Neuronal stem cell (in vitro differentiated cells): ENCODE measurements at regions not wholly inside any gene's neighbourhood (a gene's known extent, or its start where the extent isn't known, plus 50 kb on each side); places are given as distances from the start of the nearest gene placed in this dataset.
A peak's percentile ranks its signal among the peaks of the same experiment; 100 is the strongest.

Experiments
- DNase-seq: peaks from one replicate; pipeline ENCODE4 v3.0.0-alpha.2; 2013; ENCODE audit warnings: low spot score
- H2AFZ ChIP-seq: one replicate; pipeline ENCODE4 v1.6.1; 2013; ENCODE audit warnings: mild to moderate bottlenecking, low read length, inconsistent platforms
- H2AK5ac ChIP-seq: 2 replicates; pipeline ENCODE4 v1.6.1; 2013; ENCODE audit warnings: low read depth, mild to moderate bottlenecking, inconsistent platforms, low read length, moderate library complexity, mixed read lengths
- H2BK120ac ChIP-seq: 2 replicates; pipeline ENCODE4 v1.6.1; 2013; ENCODE audit warnings: low read depth, mild to moderate bottlenecking, inconsistent platforms, low read length, moderate library complexity, mixed read lengths
- H2BK12ac ChIP-seq: one replicate; pipeline ENCODE4 v1.6.1; 2013; ENCODE audit warnings: low read length, inconsistent platforms
- H2BK15ac ChIP-seq: 2 replicates; pipeline ENCODE4 v1.6.1; 2013; ENCODE audit warnings: mild to moderate bottlenecking, low read length, inconsistent platforms, mixed read lengths
- H2BK5ac ChIP-seq: one replicate; pipeline ENCODE4 v1.6.1; 2013; ENCODE audit warnings: inconsistent platforms, mild to moderate bottlenecking, low read length, moderate library complexity
- H3K14ac ChIP-seq: one replicate; pipeline ENCODE4 v1.6.1; 2013; ENCODE audit warnings: low read length, inconsistent platforms
- H3K18ac ChIP-seq: 2 replicates; pipeline ENCODE4 v1.6.1; 2013; ENCODE audit warnings: low read length, inconsistent platforms
- H3K23ac ChIP-seq: 2 replicates; pipeline ENCODE4 v1.6.1; 2013; ENCODE audit warnings: low read depth, mild to moderate bottlenecking, mixed read lengths, low read length, inconsistent platforms; ENCODE audit not compliant: poor library complexity
- H3K27ac ChIP-seq: replicated peaks from 3 replicates; pipeline ENCODE4 v1.5.1; 2013; ENCODE audit warnings: low read length, inconsistent platforms
- H3K27me3 ChIP-seq, 3 experiments: 2 replicates each; pipeline ENCODE4 v1.6.1; 2013; ENCODE audit warnings: low read length in 3 of 3, mild to moderate bottlenecking in 2 of 3, inconsistent platforms in 1 of 3, low read depth in 1 of 3, mixed read lengths in 1 of 3, moderate library complexity in 1 of 3; ENCODE audit not compliant: control insufficient read depth in 3 of 3, insufficient read depth in 3 of 3
- H3K36me3 ChIP-seq, 2 donors: replicated peaks in 1 of 2; 2 replicates each; pipeline ENCODE4 v1.6.1; 2013; ENCODE audit warnings: low read length in 2 of 2; ENCODE audit not compliant: control insufficient read depth in 2 of 2, insufficient read depth in 2 of 2
- H3K4ac ChIP-seq: 2 replicates; pipeline ENCODE4 v1.6.1; 2013; ENCODE audit warnings: inconsistent platforms, mild to moderate bottlenecking, low read length, moderate library complexity
- H3K4me1 ChIP-seq, 2 donors: 1 replicate in 1 of 2; 2 replicates in 1 of 2; pipeline ENCODE4 v1.6.1; 2013; ENCODE audit warnings: low read length in 2 of 2, low read depth in 1 of 2; ENCODE audit not compliant: control insufficient read depth in 2 of 2, insufficient read depth in 1 of 2
- H3K4me2 ChIP-seq: one replicate; pipeline ENCODE4 v1.6.1; 2013; ENCODE audit warnings: mild to moderate bottlenecking, low read length, inconsistent platforms; ENCODE audit not compliant: insufficient read depth, poor library complexity, severe bottlenecking
- H3K4me3 ChIP-seq, 2 donors: 2 replicates each; pipeline ENCODE4 v1.5.1; 2013; ENCODE audit warnings: low read length in 2 of 2, mild to moderate bottlenecking in 2 of 2, inconsistent platforms in 1 of 2, moderate library complexity in 1 of 2
- H3K79me1 ChIP-seq: one replicate; pipeline ENCODE4 v1.6.1; 2013; ENCODE audit warnings: low read depth, mild to moderate bottlenecking, inconsistent platforms, low read length, moderate library complexity
- H3K9ac ChIP-seq: one replicate; pipeline ENCODE4 v1.6.1; 2013; ENCODE audit warnings: mild to moderate bottlenecking, low read depth, low read length, inconsistent platforms; ENCODE audit not compliant: poor library complexity
- H3K9me3 ChIP-seq, 2 donors: replicated peaks in 1 of 2; 2 replicates each; pipeline versions ENCODE3 to v1.6.1; 2013; ENCODE audit warnings: low read length in 2 of 2, mild to moderate bottlenecking in 2 of 2, inconsistent platforms in 1 of 2, low read depth in 1 of 2, mixed read lengths in 1 of 2, moderate library complexity in 1 of 2; ENCODE audit not compliant: control insufficient read depth in 2 of 2, insufficient read depth in 1 of 2
- H4K8ac ChIP-seq: one replicate; pipeline ENCODE4 v1.6.1; 2013; ENCODE audit warnings: low read depth, mild to moderate bottlenecking, inconsistent platforms, low read length, moderate library complexity
- H4K91ac ChIP-seq: one replicate; pipeline ENCODE4 v1.6.1; 2013; ENCODE audit warnings: low read length, low read depth, mild to moderate bottlenecking, inconsistent platforms; ENCODE audit not compliant: poor library complexity
- WGBS, 2 donors: extraction: QIAGEN DNeasy Blood & Tissue Kit; methylation state at CpG; one replicate each; pipeline ENCODE4 v1.1.7; 2013; ENCODE audit warnings: missing lambda C conversion rate in 2 of 2, mixed read lengths in 1 of 2; ENCODE audit not compliant: insufficient read length in 2 of 2, insufficient replicate concordance in 1 of 2; ENCODE audit errors: extremely low coverage in 2 of 2; 5-methylcytosine and 5-hydroxymethylcytosine counted together

- no peaks in the 10 kb centered on the region for H3K36me3 ChIP-seq
- no peak overlapping the region for H2BK15ac ChIP-seq
- no peak overlapping the region for H2AK5ac ChIP-seq
- no peaks in the 10 kb centered on the region for H3K27me3 ChIP-seq
- no peak overlapping the region for H3K4me2 ChIP-seq
- H2BK12ac ChIP-seq: no peak overlapping the region
- no peaks in the 10 kb centered on the region for H3K79me1 ChIP-seq
- no peak overlapping the region for H3K4ac ChIP-seq
- H4K8ac ChIP-seq: no peak overlapping the region
- peaks cover 5 to 23% of the 10 kb centered on the region in 2 donors for H3K4me1 ChIP-seq
- H3K4me3 ChIP-seq: no peak overlapping the region
- no peak overlapping the region for H3K14ac ChIP-seq
- no peak for DNase-seq
- no peak overlapping the region for H3K18ac ChIP-seq
- WGBS, 2 donors: no CpG with 5 or more reads among the region's 19 CpGs
- peaks cover 2 to 4% of the 10 kb centered on the region in 2 donors for H3K9me3 ChIP-seq
- peak overlapping the region; percentile 7 for H2AFZ ChIP-seq
- no peak overlapping the region for H4K91ac ChIP-seq
- no peak overlapping the region for H2BK5ac ChIP-seq
- H3K9ac ChIP-seq: no peak overlapping the region
- H3K27ac ChIP-seq: no peak overlapping the region
- H2BK120ac ChIP-seq: no peak overlapping the region
- no peak overlapping the region for H3K23ac ChIP-seq
These were observed 209.5 kb downstream of the VAPA start for GRCh38 chr18:10122988-10123950.

GRCh38 chr18:10124071-10124470 lies 210.3 kb downstream of the VAPA start:
- Histone ChIP-seq H3K9ac (no peak overlapping the region), H3K79me1 (no peaks in the 10 kb centered on the region), H3K36me3 (no peaks in the 10 kb centered on the region), H3K4ac (no peak overlapping the region), H3K4me1 (peaks cover 5 to 23% of the 10 kb centered on the region in 2 donors), H3K4me3 (no peak overlapping the region), H3K14ac (no peak overlapping the region), H2BK120ac (no peak overlapping the region), H3K23ac (no peak overlapping the region), H4K91ac (no peak overlapping the region), H3K27me3 (no peaks in the 10 kb centered on the region), H2AK5ac (peak overlapping the region; percentile 3), H3K27ac (no peak overlapping the region), H2AFZ (peak overlapping the region; percentile 62), H3K9me3 (peaks cover 2 to 4% of the 10 kb centered on the region in 2 donors), H3K18ac (no peak overlapping the region), H3K4me2 (no peak overlapping the region), H2BK5ac (no peak overlapping the region), H2BK12ac (no peak overlapping the region), H2BK15ac (no peak overlapping the region), H4K8ac (no peak overlapping the region)
- whole genome bisulfite sequencing, 2 donors: no CpG with 5 or more reads among the region's 9 CpGs
- no peak for DNase-seq

GRCh38 chr18:10124557-10124956 lies 210.7 kb downstream of the VAPA start:
- H4K91ac ChIP-seq: no peak overlapping the region
- no peaks in the 10 kb centered on the region for H3K36me3 ChIP-seq
- no peaks in the 10 kb centered on the region for H3K27me3 ChIP-seq
- H3K14ac ChIP-seq: no peak overlapping the region
- H2AK5ac ChIP-seq: peak overlapping the region; percentile 3
- no peak overlapping the region for H3K9ac ChIP-seq
- H4K8ac ChIP-seq: no peak overlapping the region
- no peak overlapping the region for H2BK5ac ChIP-seq
- no peaks in the 10 kb centered on the region for H3K79me1 ChIP-seq
- H3K4ac ChIP-seq: no peak overlapping the region
- no CpG with 5 or more reads among the region's 4 CpGs for WGBS, 2 donors
- H2BK120ac ChIP-seq: no peak overlapping the region
- H3K23ac ChIP-seq: no peak overlapping the region
- peaks cover 2% of the 10 kb centered on the region in 2 donors for H3K9me3 ChIP-seq
- no peak overlapping the region for H2BK12ac ChIP-seq
- H3K27ac ChIP-seq: no peak overlapping the region
- no peak overlapping the region for H3K4me2 ChIP-seq
- peak overlapping the region; percentile 62 for H2AFZ ChIP-seq
- H3K18ac ChIP-seq: peak overlapping the region; percentile 68
- H3K4me3 ChIP-seq: no peak overlapping the region
- DNase-seq: no peak
- no peak overlapping the region for H2BK15ac ChIP-seq
- H3K4me1 ChIP-seq: peaks cover 5 to 23% of the 10 kb centered on the region in 2 donors

- Histone ChIP-seq H4K8ac (no peak overlapping the region), H3K79me1 (no peaks in the 10 kb centered on the region), H2BK5ac (no peak overlapping the region), H3K9ac (no peak overlapping the region), H3K4me1 (peaks cover 5 to 23% of the 10 kb centered on the region in 2 donors), H3K4me2 (no peak overlapping the region), H2BK15ac (no peak overlapping the region), H3K9me3 (peaks cover 0 to 2% of the 10 kb centered on the region in 2 donors), H3K27ac (no peak overlapping the region), H3K18ac (no peak overlapping the region), H2AFZ (peak overlapping the region; percentile 50), H2BK12ac (no peak overlapping the region), H2BK120ac (no peak overlapping the region), H4K91ac (no peak overlapping the region), H3K14ac (no peak overlapping the region), H3K27me3 (peaks cover 0 to 2% (median 0%) of the 10 kb centered on the region in 3 experiments), H3K4ac (no peak overlapping the region), H2AK5ac (no peak overlapping the region), H3K4me3 (no peak overlapping the region), H3K23ac (no peak overlapping the region), H3K36me3 (no peaks in the 10 kb centered on the region)
- no peak for DNase-seq
- no CpG with 5 or more reads among the region's 3 CpGs for WGBS, 2 donors
These were observed 211.2 kb downstream of the VAPA start for GRCh38 chr18:10124967-10125366.
